HG03064 (cell line): ENCODE measurements at regions not wholly inside any gene's neighbourhood (a gene's known extent, or its start where the extent isn't known, plus 50 kb on each side); places are given as distances from the start of the nearest gene placed in this dataset.
"Not testable (repeated sequence)": the region's sequence is repeated elsewhere in the genome, so short reads cannot be mapped to it uniquely, and the experiment has no call there.

Source experiments
- ATAC-seq: cut with Tn5 transposase; IDR thresholded peaks from one replicate; pipeline ENCODE4 v1.9.1; 2021; ENCODE audit warnings: low read depth; ENCODE audit not compliant: unreplicated experiment

- ATAC-seq, result no peak
Measured at GRCh38 chr12:59158681-59159080, 238.4 kb upstream of the LRIG3 start.

GRCh38 chr12:59158066-59158465 lies 237.8 kb upstream of the LRIG3 start:
- no peak for ATAC-seq

GRCh38 chr12:59155448-59155847 lies 235.1 kb upstream of the LRIG3 start:
- no peak for ATAC-seq

GRCh38 chr12:59151243-59151642 lies 230.9 kb upstream of the LRIG3 start:
- no peak for ATAC-seq

- ATAC-seq, result peak; percentile 98
Measured at GRCh38 chr12:59149995-59150642, 229.8 kb upstream of the LRIG3 start.

GRCh38 chr12:59147791-59148190 lies 227.5 kb upstream of the LRIG3 start:
- no peak for ATAC-seq

GRCh38 chr12:59142183-59142790 lies 222.0 kb upstream of the LRIG3 start:
- no peak for ATAC-seq

GRCh38 chr12:59134750-59135149 lies 214.4 kb upstream of the LRIG3 start:
- ATAC-seq, result no peak

GRCh38 chr12:59131462-59131861 lies 211.2 kb upstream of the LRIG3 start:
- no peak for ATAC-seq

GRCh38 chr12:59122784-59123183 lies 202.5 kb upstream of the LRIG3 start:
- no peak for ATAC-seq

GRCh38 chr12:59121451-59121850 lies 201.1 kb upstream of the LRIG3 start:
- no peak for ATAC-seq

GRCh38 chr12:59119676-59120075 lies 199.4 kb upstream of the LRIG3 start:
- ATAC-seq, result no peak

GRCh38 chr12:59118356-59118755 lies 198.1 kb upstream of the LRIG3 start:
- ATAC-seq, result no peak

- ATAC-seq, result no peak
Measured at GRCh38 chr12:59115995-59116394, 195.7 kb upstream of the LRIG3 start.

GRCh38 chr12:59115526-59115925 lies 195.2 kb upstream of the LRIG3 start:
- no peak for ATAC-seq

GRCh38 chr12:59113831-59114615 lies 193.7 kb upstream of the LRIG3 start:
- peak; percentile 69 for ATAC-seq

GRCh38 chr12:59111851-59112250 lies 191.5 kb upstream of the LRIG3 start:
- no peak for ATAC-seq

- ATAC-seq, result not testable (repeated sequence)
Measured at GRCh38 chr12:59108516-59108915, 188.2 kb upstream of the LRIG3 start.

- ATAC-seq, result no peak
Measured at GRCh38 chr12:59100585-59100984, 180.3 kb upstream of the LRIG3 start.

GRCh38 chr12:59097876-59098275 lies 177.6 kb upstream of the LRIG3 start:
- no peak for ATAC-seq

GRCh38 chr12:59096246-59096645 lies 175.9 kb upstream of the LRIG3 start:
- ATAC-seq, result no peak
